ENCODE measurements at regions not wholly inside any gene's neighbourhood (a gene's known extent, or its start where the extent isn't known, plus 50 kb on each side); places are given as distances from the start of the nearest gene placed in this dataset.

GRCh38 chr11:104333977-104334376 is 170.0 kb upstream of the PDGFD start:
- TF ChIP-seq, protein P1, sequence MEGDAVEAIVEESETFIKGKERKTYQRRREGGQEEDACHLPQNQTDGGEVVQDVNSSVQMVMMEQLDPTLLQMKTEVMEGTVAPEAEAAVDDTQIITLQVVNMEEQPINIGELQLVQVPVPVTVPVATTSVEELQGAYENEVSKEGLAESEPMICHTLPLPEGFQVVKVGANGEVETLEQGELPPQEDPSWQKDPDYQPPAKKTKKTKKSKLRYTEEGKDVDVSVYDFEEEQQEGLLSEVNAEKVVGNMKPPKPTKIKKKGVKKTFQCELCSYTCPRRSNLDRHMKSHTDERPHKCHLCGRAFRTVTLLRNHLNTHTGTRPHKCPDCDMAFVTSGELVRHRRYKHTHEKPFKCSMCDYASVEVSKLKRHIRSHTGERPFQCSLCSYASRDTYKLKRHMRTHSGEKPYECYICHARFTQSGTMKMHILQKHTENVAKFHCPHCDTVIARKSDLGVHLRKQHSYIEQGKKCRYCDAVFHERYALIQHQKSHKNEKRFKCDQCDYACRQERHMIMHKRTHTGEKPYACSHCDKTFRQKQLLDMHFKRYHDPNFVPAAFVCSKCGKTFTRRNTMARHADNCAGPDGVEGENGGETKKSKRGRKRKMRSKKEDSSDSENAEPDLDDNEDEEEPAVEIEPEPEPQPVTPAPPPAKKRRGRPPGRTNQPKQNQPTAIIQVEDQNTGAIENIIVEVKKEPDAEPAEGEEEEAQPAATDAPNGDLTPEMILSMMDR (IDR thresholded peaks at IDR 0.05; ENCODE audit: borderline replicate concordance, insufficient read depth, low read depth, low read length) = peak; percentile 51; the same call in 1 of the 2 replicates
- no peak overlapping the region for H3K4me3 ChIP-seq (ENCODE audit: low read depth, low read length)

DNA sequence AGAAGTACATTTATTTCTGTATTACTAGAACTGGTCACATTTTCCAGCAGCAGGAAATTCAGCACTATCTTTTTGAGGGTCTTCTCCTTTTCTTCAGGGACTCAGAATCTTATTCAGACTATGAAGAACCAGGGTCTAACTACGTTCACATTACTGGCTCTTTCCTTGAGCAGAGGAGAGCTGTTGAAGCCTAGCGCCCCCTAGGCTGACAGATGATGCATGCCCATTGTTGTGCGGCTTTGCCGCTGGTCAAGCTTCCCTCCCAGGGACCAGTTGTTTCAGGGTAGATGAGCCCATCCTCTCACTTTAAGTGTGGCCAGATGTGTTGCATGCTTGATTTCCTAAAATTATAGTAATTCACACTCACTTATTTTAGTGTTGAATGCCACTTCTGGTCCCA is 168.2 kb upstream of the PDGFD start:
- no peak overlapping the region for H3K4me3 ChIP-seq (ENCODE audit: low read depth, low read length)
- TF ChIP-seq, protein P1 (IDR thresholded peaks at IDR 0.05; ENCODE audit: borderline replicate concordance, insufficient read depth, low read depth, low read length) = peak; percentile 56

DNA sequence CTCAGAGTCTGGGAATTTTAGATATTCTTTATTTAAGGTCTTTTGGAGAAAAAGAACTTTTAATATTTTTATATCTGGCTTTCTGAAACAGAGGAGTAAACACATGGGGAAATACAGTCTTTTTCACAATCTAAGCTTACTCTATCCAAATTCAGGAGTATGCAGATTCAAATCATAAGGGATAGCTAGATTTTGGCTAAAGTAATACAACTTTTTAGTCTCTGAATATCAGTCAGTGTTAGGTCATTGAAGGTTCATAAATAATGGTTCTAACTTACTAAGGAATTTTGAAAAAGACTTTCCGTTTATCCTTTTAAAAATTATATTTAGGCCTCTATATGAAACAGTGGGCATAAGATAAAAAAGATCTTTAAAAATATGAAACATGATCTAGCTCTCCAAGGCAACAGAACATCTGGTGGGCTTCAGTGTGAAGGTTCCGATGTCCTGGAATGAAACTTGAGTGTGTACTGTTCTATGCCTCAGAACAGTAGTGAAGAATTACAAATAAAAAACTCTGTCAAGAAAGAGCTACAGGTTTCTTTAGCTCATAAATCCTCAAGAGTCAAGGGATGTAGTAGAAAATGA is 165.2 kb upstream of the PDGFD start:
- H3K4me3 ChIP-seq (ENCODE audit: low read depth, low read length) = no peak overlapping the region
- TF ChIP-seq, protein P1 (IDR thresholded peaks at IDR 0.05; ENCODE audit: borderline replicate concordance, insufficient read depth, low read depth, low read length) = no peak

GRCh38 chr11:104328512-104328907 is 164.6 kb upstream of the PDGFD start:
- TF ChIP-seq, protein P1 (IDR thresholded peaks at IDR 0.05; ENCODE audit: borderline replicate concordance, insufficient read depth, low read depth, low read length) = no peak
- no peak overlapping the region for H3K4me3 ChIP-seq (ENCODE audit: low read depth, low read length)

DNA sequence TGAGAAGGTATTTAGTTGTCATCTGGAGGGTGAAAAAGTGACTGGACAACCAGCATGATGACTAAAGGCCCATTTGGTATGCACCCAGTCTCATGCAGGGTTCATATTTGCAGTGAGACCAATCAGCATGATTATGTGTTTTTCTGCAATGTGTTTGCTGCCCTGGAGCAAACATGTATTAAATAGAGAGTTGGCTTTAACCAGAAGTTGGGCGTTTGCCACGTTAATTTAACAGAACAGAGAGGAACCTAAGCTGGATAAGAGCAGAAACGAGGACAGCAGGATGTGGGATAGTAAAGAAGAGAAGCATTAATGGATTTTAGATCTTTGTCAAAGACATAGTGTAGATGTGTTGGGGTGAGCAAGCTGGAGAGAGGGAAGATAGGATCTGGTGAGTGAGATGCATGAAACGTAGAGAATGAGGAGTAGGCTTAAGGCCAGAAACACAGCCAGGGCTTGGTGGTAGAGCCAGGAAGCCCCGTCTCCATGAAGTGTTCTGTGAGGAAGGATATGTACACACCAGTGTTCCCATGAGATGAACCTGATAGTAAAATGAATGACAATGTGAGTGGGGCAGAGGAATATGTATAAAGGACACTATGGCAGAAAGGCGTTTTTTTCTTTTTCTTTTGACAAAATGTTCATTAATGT is 164.0 kb upstream of the PDGFD start:
- H3K4me3 ChIP-seq (ENCODE audit: low read depth, low read length) = no peak overlapping the region
- TF ChIP-seq, protein P1 (IDR thresholded peaks at IDR 0.05; ENCODE audit: borderline replicate concordance, insufficient read depth, low read depth, low read length) = no peak

- TF ChIP-seq, protein P1 (IDR thresholded peaks at IDR 0.05; ENCODE audit: borderline replicate concordance, insufficient read depth, low read depth, low read length) = no peak
- H3K4me3 ChIP-seq (ENCODE audit: low read depth, low read length) = no peak overlapping the region
Observed at GRCh38 chr11:104325093-104325492, 161.1 kb upstream of the PDGFD start.

DNA sequence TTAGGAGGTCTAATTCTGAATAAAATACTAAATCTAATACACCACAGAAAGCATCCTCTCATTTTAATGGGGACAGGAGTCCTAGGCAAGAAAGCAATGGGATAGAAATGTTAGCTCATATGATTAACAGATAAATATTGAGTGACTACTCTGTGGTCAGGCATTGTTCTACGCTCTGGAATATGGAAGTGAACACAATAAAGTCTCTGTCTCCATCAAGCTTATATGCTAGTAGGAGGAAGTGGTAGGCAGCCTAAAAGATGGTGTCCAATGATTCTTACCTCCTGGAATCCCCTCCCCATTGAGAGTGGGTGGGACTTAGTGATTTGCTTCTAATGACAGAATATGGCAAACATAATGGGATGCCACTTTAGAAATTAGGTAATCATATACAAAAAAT is 160.3 kb upstream of the PDGFD start:
- H3K4me3 ChIP-seq (ENCODE audit: low read depth, low read length) = no peak overlapping the region
- TF ChIP-seq, protein P1 (IDR thresholded peaks at IDR 0.05; ENCODE audit: borderline replicate concordance, insufficient read depth, low read depth, low read length) = no peak

Measured in GM12875 (cell line).